SU-DHL-6 (cell line): ENCODE measurements at regions not wholly inside any gene's neighbourhood (a gene's known extent, or its start where the extent isn't known, plus 50 kb on each side); places are given as distances from the start of the nearest gene placed in this dataset.

Source experiments
- EZH2phosphoT487 ChIP-seq: fragments of 200-600 bp; sonication (generic), shearing (Covaris generic); conservative IDR thresholded peaks from 2 replicates; pipeline ENCODE4 v1.6.1; 2018; ENCODE audit warnings: mild to moderate bottlenecking, antibody characterized with exemption, low read length, moderate library complexity, mixed read lengths
- TF ChIP-seq, protein P1 (sequence below): fragments of 200-600 bp; sonication (generic); IDR thresholded peaks from one replicate; pipeline ENCODE4 v1.5.1; 2017; ENCODE audit warnings: antibody characterized with exemption, mild to moderate bottlenecking, low read length, moderate library complexity; ENCODE audit not compliant: insufficient read depth, poor library complexity, severe bottlenecking

DNA sequence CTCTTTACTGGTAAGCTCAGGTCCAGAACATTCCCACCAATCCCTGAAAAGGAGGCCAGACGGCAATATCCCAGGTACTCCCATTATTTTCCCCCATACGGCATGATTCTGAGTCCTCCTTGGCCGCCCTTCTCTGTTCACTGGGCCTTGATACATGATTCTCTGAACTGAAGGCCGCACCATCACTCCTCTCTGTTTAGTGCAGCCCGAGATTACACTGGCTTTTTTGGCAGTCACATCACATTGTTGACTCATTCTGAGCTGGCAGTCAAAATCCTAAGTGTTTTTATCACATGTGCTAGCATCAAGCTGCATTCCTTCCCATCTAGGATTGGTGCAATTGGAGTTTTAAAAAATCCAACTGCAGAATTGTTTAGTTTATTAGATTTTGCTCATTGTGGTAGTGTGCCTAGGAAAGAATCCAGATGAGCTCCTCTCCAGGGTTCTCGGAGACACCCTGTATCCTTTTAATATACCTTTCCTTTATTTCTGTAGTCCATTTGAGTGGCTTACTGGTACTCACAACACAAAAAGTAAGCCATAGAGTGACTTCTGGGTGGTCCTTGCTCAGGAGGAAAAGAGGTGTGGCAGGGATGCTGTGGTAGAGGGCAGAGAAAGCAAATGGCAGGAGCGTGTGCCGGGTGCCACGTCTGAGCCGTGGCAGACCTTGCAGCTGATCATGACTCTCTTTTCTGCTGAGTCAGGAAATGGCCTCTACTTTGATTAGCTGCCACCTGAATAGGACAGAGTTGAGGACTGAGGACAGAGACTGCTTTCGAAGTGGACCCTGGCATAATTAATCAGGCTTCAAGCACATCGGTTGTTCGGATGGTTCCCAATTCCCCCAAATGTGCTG, 121.1 kb upstream of the IL12B start:
- TF ChIP-seq, protein P1, sequence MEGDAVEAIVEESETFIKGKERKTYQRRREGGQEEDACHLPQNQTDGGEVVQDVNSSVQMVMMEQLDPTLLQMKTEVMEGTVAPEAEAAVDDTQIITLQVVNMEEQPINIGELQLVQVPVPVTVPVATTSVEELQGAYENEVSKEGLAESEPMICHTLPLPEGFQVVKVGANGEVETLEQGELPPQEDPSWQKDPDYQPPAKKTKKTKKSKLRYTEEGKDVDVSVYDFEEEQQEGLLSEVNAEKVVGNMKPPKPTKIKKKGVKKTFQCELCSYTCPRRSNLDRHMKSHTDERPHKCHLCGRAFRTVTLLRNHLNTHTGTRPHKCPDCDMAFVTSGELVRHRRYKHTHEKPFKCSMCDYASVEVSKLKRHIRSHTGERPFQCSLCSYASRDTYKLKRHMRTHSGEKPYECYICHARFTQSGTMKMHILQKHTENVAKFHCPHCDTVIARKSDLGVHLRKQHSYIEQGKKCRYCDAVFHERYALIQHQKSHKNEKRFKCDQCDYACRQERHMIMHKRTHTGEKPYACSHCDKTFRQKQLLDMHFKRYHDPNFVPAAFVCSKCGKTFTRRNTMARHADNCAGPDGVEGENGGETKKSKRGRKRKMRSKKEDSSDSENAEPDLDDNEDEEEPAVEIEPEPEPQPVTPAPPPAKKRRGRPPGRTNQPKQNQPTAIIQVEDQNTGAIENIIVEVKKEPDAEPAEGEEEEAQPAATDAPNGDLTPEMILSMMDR, result no peak
- TF ChIP-seq EZH2phosphoT487, result no peak
